GM18858 (cell line): ENCODE measurements at regions not wholly inside any gene's neighbourhood (a gene's known extent, or its start where the extent isn't known, plus 50 kb on each side); places are given as distances from the start of the nearest gene placed in this dataset.

Source experiments
- ATAC-seq: cut with Tn5 transposase; IDR thresholded peaks from one replicate; pipeline ENCODE4 v1.9.1; 2021; ENCODE audit not compliant: unreplicated experiment

DNA sequence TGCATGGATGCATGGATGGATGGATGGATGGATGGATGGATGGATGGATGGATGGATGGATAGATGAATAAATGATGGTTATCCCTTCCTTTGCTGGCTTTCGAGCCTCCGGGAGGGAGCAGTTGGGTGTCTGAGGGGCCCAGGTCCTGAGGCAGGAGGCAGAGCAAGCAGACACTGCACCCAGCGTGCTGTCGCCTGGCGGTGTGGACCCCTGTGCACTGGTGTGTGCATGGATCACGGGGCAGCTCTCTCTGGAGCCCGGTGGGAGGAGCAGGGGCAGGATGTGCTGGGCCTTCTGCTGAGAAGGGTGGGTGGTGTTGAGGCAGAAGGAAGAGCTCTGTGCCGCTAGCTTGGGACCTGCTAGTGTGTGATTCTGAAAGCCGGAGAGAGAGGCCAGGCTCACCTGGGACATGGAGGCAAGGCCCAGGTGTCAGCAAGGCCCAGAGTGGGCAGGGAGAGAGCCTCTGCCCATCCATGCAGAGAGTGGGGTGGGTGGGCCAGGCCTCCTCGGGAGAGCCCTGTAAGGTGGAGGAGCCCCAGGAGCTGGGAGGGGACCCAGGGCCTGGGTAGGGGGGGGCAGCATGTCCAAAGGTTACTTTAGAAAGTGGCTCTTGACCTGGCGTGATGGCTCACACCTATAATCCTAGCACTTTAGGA, 254.4 kb downstream of the BRD1 start:
- no peak for ATAC-seq

- no peak for ATAC-seq
Observed at GRCh38 chr22:49571326-49571725, 256.3 kb downstream of the BRD1 start.

- no peak for ATAC-seq
Observed at GRCh38 chr22:49570032-49570848, 257.4 kb downstream of the BRD1 start.

GRCh38 chr22:49569286-49570031, 258.2 kb downstream of the BRD1 start:
- no peak for ATAC-seq

DNA sequence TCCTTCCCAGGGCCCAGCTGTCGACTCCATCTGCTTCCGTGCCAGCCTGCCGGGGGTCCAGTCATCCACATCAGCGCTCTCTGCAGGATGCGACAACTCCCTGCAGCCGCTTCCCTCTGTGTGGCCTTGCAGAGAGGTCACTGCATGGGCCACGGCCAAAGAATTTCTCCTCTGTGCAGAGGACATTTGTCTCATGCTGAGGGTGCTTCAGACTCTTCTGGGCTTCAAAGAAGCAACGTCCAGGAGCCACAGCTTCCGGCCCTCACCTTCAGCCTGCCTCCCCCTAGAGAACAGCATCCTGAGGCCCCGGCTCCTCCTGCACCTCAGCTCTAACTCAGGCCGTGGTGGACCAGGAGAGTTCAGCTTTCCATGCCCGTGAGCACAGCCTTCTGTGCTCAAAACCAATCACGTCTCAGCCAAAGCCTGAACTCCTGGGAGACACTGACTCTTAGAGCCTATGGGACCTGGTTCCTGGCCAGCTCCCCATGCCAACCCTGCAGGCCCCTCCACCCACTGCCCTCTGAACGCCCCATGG, 258.9 kb downstream of the BRD1 start:
- ATAC-seq, result no peak

- ATAC-seq, result no peak
Observed at GRCh38 chr22:49567899-49568750, 259.5 kb downstream of the BRD1 start.

- ATAC-seq, result no peak
Observed at GRCh38 chr22:49566693-49567092, 261.0 kb downstream of the BRD1 start.

GRCh38 chr22:49566141-49566541, 261.5 kb downstream of the BRD1 start:
- ATAC-seq, result no peak

DNA sequence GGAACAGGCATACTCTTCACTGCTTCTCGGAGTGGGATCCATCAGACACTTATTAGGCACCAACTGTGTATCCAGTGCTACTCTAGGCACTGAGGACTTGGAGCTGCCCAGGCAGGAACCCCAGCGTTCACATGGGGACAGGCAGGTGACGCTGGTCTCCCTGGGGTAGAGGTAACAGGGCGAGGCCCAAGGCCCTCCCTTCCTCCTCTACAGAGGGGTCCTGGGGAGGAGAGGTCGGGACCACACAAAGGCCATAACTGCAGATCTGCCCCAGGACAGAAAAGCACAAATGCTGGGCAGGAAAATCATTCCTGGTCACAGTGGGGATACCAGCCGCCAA, 262.2 kb downstream of the BRD1 start:
- no peak for ATAC-seq

DNA sequence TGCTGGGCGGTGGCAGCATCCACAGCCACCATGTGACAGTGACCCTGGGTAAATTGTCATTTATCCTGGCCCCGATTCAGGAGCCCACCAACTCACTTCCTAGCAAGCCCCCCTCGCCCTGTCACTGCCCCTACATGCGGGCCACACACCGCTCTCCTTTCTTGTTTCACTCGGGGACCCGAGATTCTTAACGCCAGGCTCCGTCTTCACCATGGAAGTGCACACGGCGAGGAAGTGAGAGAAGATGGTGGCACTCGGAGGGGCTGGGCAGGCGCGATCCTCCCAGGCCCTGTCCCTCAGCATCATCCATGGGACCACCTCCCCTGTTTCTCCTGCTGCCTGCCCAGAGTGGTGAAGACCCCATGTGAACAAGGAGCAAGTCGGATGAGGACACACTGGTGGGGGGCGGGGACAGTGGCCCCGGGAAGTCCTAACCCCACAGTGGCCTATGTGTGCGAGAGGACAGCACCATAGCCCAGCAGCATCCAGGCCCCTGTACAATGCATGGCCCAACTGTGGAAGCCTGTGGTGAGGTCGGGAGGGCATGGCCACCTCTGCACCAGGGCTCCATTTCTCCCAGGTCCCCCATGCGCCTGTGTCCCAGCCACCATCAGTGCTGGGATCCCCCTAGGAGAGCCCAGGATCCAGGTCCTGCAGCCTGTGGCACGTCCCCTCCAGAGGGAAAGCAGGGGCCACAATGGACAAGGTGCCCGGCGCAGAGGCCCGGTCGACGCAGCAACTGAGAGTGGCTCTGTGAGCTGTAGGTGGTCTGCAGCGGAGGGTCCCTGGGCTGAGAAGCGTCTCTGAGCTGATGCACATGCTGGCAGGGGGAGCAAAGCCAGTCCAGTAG, 262.8 kb downstream of the BRD1 start:
- ATAC-seq, result no peak

- no peak for ATAC-seq
Observed at GRCh38 chr22:49564054-49564453, 263.6 kb downstream of the BRD1 start.

DNA sequence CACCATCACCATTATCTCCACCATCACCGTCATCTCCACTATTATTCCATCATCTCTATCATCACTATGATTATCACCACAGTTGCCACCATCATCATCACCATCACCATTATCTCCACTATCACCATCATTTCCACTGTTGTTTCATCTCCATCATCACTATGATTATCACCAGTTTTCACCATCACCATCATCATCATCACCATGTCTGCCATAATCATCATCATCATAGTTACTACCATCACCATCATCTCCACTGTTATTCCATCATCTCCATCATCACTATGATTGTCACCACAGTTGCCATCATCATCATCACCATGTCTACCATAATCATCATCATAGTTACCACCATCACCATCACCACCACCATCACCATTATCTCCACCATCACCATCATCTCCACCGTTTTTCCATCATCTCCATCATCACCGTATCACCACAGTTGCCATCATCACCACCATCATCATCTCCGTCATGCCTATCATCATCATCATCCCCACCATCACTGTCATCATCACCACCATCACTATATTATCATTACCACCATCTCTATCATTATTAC, 264.9 kb downstream of the BRD1 start:
- no peak for ATAC-seq

DNA sequence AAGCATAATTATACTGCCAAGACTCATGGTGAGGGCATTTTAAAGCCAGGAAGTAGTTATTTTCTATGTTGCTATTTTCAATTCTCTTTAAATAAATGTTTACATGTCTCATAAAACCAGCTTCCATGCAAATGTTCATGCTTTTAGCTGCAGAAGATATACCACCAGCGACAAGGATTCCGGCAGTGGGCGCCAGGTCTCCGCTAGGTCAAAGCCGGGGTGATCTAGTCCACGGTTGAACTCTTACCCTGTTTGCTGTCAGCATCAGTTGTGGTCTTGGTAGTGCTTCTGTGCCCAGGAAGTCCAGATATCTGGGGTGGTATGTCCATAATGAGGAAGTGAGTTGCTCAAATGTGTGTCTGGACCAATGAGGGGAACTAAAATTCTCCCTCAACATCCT, 265.7 kb downstream of the BRD1 start:
- no peak for ATAC-seq

GRCh38 chr22:49561338-49561737, 266.3 kb downstream of the BRD1 start:
- no peak for ATAC-seq

DNA sequence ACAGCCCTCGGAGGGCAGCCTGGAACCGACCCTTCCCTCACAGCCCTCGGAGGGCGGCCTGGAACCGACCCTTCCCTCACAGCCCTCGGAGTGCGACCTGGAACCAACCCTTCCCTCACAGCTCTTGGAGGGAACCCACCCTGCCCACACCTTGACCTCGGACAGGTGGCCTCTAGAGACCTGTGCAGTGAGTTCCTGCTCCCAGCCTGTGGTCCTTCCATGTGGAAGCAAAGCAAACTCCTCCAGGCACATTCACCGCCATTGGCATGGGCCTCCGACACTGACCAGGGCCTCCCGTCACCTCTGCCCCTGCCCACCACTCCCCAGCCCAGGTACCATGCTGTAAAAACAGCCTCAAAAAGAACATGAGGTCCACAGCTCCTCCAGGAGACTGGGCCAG, 272.1 kb downstream of the BRD1 start:
- no peak for ATAC-seq

DNA sequence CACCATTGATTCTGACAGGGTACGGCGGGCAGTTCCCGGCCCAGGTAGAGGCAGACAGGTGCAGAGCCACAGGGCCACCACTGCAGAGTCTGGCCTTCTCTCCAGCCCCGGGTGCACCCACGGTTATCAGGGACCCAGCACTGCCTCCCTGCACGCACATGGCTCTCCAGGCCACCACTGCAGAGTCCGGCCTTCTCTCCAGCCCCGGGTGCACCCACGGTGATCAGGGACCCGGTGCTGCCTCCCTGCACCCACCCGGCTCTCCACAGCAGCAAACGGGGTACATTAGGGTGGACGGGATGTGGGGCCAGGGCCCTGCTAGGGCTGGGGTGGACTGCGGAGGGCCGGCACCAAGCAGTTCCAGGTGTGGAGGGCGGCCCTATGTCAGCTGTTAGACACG, 272.9 kb downstream of the BRD1 start:
- ATAC-seq, result no peak

GRCh38 chr22:49554296-49554625, 273.4 kb downstream of the BRD1 start:
- no peak for ATAC-seq

- no peak for ATAC-seq
Observed at GRCh38 chr22:49553518-49554295, 274.0 kb downstream of the BRD1 start.

GRCh38 chr22:49553076-49553475, 274.6 kb downstream of the BRD1 start:
- no peak for ATAC-seq
